ENCODE measurements at regions not wholly inside any gene's neighbourhood (a gene's known extent, or its start where the extent isn't known, plus 50 kb on each side); places are given as distances from the start of the nearest gene placed in this dataset.

DNA sequence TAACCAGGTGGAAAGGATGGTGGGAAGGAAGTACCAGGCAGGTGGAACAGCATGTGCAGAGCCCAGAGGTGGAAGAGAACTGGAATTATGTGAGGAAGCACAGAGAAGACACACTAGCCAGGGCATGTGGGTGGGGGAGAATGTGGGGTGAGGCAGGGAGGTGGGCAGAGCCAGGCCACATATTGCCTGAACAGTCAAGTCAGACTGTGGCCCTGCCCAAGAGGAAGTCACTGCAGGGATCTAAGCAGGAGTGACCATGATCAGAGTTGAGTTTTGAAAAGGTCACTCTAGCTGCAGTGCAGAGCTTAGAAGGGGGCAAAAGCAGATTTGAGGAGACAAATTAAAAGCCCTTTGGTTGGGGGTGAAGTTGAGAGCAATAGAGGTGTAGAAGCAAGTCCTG, 114.0 kb upstream of the SLC38A2 start:
- no peaks in the 10 kb centered on the region for H3K9me2 ChIP-seq (replicated peaks; ENCODE audit: low read length)
- no peak overlapping the region for H2AFZ ChIP-seq (ENCODE audit: low read length)
- H3K4me1 ChIP-seq (ENCODE audit: insufficient read depth, low read length): peaks cover 21% of the 10 kb centered on the region
- TF ChIP-seq EZH2phosphoT487 (IDR thresholded peaks at IDR 0.05; ENCODE audit: borderline replicate concordance, low read length): no peak
- TF ChIP-seq EZH2 (IDR thresholded peaks at IDR 0.05; ENCODE audit: low read length, unreplicated experiment): no peak
- TF ChIP-seq, protein P1, sequence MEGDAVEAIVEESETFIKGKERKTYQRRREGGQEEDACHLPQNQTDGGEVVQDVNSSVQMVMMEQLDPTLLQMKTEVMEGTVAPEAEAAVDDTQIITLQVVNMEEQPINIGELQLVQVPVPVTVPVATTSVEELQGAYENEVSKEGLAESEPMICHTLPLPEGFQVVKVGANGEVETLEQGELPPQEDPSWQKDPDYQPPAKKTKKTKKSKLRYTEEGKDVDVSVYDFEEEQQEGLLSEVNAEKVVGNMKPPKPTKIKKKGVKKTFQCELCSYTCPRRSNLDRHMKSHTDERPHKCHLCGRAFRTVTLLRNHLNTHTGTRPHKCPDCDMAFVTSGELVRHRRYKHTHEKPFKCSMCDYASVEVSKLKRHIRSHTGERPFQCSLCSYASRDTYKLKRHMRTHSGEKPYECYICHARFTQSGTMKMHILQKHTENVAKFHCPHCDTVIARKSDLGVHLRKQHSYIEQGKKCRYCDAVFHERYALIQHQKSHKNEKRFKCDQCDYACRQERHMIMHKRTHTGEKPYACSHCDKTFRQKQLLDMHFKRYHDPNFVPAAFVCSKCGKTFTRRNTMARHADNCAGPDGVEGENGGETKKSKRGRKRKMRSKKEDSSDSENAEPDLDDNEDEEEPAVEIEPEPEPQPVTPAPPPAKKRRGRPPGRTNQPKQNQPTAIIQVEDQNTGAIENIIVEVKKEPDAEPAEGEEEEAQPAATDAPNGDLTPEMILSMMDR (conservative IDR thresholded peaks at IDR 0.05; ENCODE audit: low read depth, low read length): no peak
- no peaks in the 10 kb centered on the region for H3K79me2 ChIP-seq (ENCODE audit: low read length)
- ATAC-seq (no peak), DNase-seq (no peak)
- H3K4me2 ChIP-seq (ENCODE audit: low read length): no peak overlapping the region
- no peak overlapping the region for H3K27ac ChIP-seq (ENCODE audit: low read length)
- H3F3A ChIP-seq (ENCODE audit: low read length, unreplicated experiment): no peaks in the 10 kb centered on the region
- CTCF ChIA-PET: no interaction called here
- H3K4me3 ChIP-seq (ENCODE audit: low read length): no peak overlapping the region
- H4K20me1 ChIP-seq (ENCODE audit: low read length): no peaks in the 10 kb centered on the region
- H3K9ac ChIP-seq (ENCODE audit: low read length): no peak overlapping the region
- H3K27me3 ChIP-seq (ENCODE audit: low read length): no peaks in the 10 kb centered on the region
- H3K9me3 ChIP-seq (ENCODE audit: low read length): no peaks in the 10 kb centered on the region
- no TSS peak for BruUV-seq (replicated peaks)
- POLR2A ChIA-PET (ENCODE audit: unreplicated experiment): no interaction called here
- intact Hi-C loops (cut with micrococcal nuclease): no loop called here
- H3K36me3 ChIP-seq (ENCODE audit: low read depth, low read length): no peaks in the 10 kb centered on the region

DNA sequence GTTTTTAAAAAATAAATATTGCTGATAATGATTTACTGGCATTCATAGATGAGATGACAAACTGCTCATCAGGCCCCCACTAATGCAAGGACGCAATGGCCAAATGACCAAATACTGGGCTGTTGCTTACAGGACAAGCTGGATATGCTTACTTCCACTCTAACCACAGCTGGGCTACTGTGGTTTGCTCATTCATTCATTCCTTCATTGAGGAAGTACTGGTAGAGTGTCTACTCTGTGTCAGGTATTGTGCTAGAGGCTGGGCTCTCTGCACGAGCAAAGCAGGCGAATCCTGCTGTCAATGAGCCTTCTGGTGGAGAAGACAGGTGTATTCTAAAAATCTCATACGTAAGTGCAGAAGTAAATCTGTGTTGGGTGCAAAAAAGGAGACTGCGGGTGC, 113.3 kb upstream of the SLC38A2 start:
- TF ChIP-seq EZH2phosphoT487 (IDR thresholded peaks at IDR 0.05; ENCODE audit: borderline replicate concordance, low read length): no peak
- no peak for TF ChIP-seq EZH2 (IDR thresholded peaks at IDR 0.05; ENCODE audit: low read length, unreplicated experiment)
- TF ChIP-seq, protein P1 (conservative IDR thresholded peaks at IDR 0.05; ENCODE audit: low read depth, low read length): no peak
- ChIA-PET CTCF (no interaction called here), POLR2A (ENCODE audit: unreplicated experiment) (no interaction called here)
- no peak overlapping the region for H3K27ac ChIP-seq (ENCODE audit: low read length)
- no peaks in the 10 kb centered on the region for H4K20me1 ChIP-seq (ENCODE audit: low read length)
- no peak overlapping the region for H3K9ac ChIP-seq (ENCODE audit: low read length)
- H3K4me1 ChIP-seq (ENCODE audit: insufficient read depth, low read length): peaks cover 17% of the 10 kb centered on the region
- H3K9me2 ChIP-seq (replicated peaks; ENCODE audit: low read length): no peaks in the 10 kb centered on the region
- intact Hi-C loops (cut with micrococcal nuclease): no loop called here
- H3K9me3 ChIP-seq (ENCODE audit: low read length): no peaks in the 10 kb centered on the region
- BruUV-seq (replicated peaks): no TSS peak
- H3K27me3 ChIP-seq (ENCODE audit: low read length): no peaks in the 10 kb centered on the region
- no peaks in the 10 kb centered on the region for H3K36me3 ChIP-seq (ENCODE audit: low read depth, low read length)
- no peaks in the 10 kb centered on the region for H3K79me2 ChIP-seq (ENCODE audit: low read length)
- no peak for ATAC-seq
- H2AFZ ChIP-seq (ENCODE audit: low read length): no peak overlapping the region
- DNase-seq: no peak
- H3F3A ChIP-seq (ENCODE audit: low read length, unreplicated experiment): no peaks in the 10 kb centered on the region
- H3K4me2 ChIP-seq (ENCODE audit: low read length): no peak overlapping the region
- H3K4me3 ChIP-seq (ENCODE audit: low read length): no peak overlapping the region

DNA sequence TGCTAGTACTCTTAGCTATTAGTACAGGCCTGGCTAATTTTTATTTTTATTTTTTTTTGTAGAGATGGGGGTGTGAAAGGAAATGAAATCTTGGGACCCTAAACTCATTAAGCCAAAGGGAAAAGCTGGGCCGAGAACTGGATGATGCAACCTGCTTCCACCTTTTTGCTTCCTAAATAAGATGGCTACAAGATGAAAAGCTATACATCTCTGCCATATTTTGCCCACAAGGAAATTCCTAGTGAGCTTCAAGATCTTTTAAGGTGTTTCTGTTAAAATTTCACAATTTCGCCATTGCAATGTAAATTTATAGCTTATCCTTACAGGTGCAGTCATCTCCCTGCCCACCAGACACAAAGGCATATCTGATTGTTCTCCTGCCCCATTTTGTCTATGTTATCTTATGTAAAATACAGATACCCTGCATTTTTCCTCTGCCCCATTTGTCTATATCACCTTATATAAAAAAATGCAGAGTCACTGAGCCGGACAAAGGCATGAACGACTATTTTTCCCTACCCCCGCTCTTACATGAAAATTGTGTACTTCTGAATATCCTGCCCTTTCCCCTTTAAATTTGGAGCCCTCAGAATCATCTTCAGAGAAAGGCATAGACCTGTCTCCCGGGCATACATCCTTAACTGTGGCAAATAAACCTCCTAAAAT, 112.0 kb upstream of the SLC38A2 start:
- H3K9ac ChIP-seq (ENCODE audit: low read length): no peak overlapping the region
- peaks cover 6% of the 10 kb centered on the region; the same call in 1 of the 2 replicates for H3K4me1 ChIP-seq (ENCODE audit: insufficient read depth, low read length)
- BruUV-seq (replicated peaks): no TSS peak
- DNase-seq (no peak), ATAC-seq (no peak)
- no peak overlapping the region for H3K27ac ChIP-seq (ENCODE audit: low read length)
- no peaks in the 10 kb centered on the region for H3K79me2 ChIP-seq (ENCODE audit: low read length)
- intact Hi-C loops (cut with micrococcal nuclease): no loop called here
- H3K9me2 ChIP-seq (replicated peaks; ENCODE audit: low read length): no peaks in the 10 kb centered on the region
- no peaks in the 10 kb centered on the region for H3K27me3 ChIP-seq (ENCODE audit: low read length)
- POLR2A ChIA-PET (ENCODE audit: unreplicated experiment): no interaction called here
- CTCF ChIA-PET: no interaction called here
- H3K36me3 ChIP-seq (ENCODE audit: low read depth, low read length): no peaks in the 10 kb centered on the region
- H3K4me3 ChIP-seq (ENCODE audit: low read length): no peak overlapping the region
- no peak overlapping the region for H3K4me2 ChIP-seq (ENCODE audit: low read length)
- TF ChIP-seq, protein P1 (conservative IDR thresholded peaks at IDR 0.05; ENCODE audit: low read depth, low read length): no peak
- TF ChIP-seq EZH2phosphoT487 (IDR thresholded peaks at IDR 0.05; ENCODE audit: borderline replicate concordance, low read length) (no peak), EZH2 (IDR thresholded peaks at IDR 0.05; ENCODE audit: low read length, unreplicated experiment) (no peak)
- no peaks in the 10 kb centered on the region for H4K20me1 ChIP-seq (ENCODE audit: low read length)
- H2AFZ ChIP-seq (ENCODE audit: low read length): no peak overlapping the region
- H3F3A ChIP-seq (ENCODE audit: low read length, unreplicated experiment): no peaks in the 10 kb centered on the region
- no peaks in the 10 kb centered on the region for H3K9me3 ChIP-seq (ENCODE audit: low read length)

Measured in PC-3 (cell line).